Fibroblast of lung (primary cell): ENCODE measurements at regions not wholly inside any gene's neighbourhood (a gene's known extent, or its start where the extent isn't known, plus 50 kb on each side); places are given as distances from the start of the nearest gene placed in this dataset.

Experiments used
- DNase-seq, 2 donors: peaks; one replicate each; pipeline versions ENCODE4 v3.0.0 to v3.0.0-alpha.2; 2010; ENCODE audit warnings: low read depth in 2 of 2
- H2AFZ ChIP-seq: 2 replicates; pipeline ENCODE4 v1.5.1; 2012; ENCODE audit warnings: low read length, control low read depth, inconsistent platforms
- H3K27ac ChIP-seq: 2 replicates; pipeline ENCODE4 v1.5.1; 2011; ENCODE audit warnings: low read length, control low read depth; ENCODE audit not compliant: insufficient read depth
- H3K27me3 ChIP-seq: 2 replicates; pipeline ENCODE4 v1.5.1; 2011; ENCODE audit warnings: mild to moderate bottlenecking, low read length; ENCODE audit not compliant: control insufficient read depth, insufficient read depth
- H3K36me3 ChIP-seq: 2 replicates; pipeline ENCODE4 v1.5.1; 2011; ENCODE audit warnings: low read length; ENCODE audit not compliant: control insufficient read depth, insufficient read depth
- H3K4me1 ChIP-seq: 2 replicates; pipeline ENCODE4 v1.5.1; 2011; ENCODE audit warnings: low read length; ENCODE audit not compliant: control insufficient read depth, insufficient read depth; ENCODE audit errors: extremely low read depth
- H3K4me2 ChIP-seq: 2 replicates; pipeline ENCODE4 v1.5.1; 2011; ENCODE audit warnings: low read length, control low read depth; ENCODE audit not compliant: insufficient read depth; ENCODE audit errors: extremely low read depth
- H3K4me3 ChIP-seq, 4 experiments: fragments of 200-600 bp in 1 of 4; sonication (generic) in 1 of 4; replicated peaks in 1 of 4; 2 replicates each; pipeline ENCODE4 v1.5.1; 2011 to 2016; ENCODE audit warnings: low read length in 4 of 4, low read depth in 3 of 4, mild to moderate bottlenecking in 3 of 4, control low read depth in 2 of 4, inconsistent platforms in 1 of 4, mixed read lengths in 1 of 4; ENCODE audit not compliant: insufficient read depth in 1 of 4; ENCODE audit errors: control extremely low read depth in 1 of 4
- H3K79me2 ChIP-seq: 2 replicates; pipeline ENCODE4 v1.5.1; 2012; ENCODE audit warnings: mild to moderate bottlenecking, low read length, inconsistent platforms; ENCODE audit not compliant: control insufficient read depth, insufficient read depth
- H3K9ac ChIP-seq: 2 replicates; pipeline ENCODE4 v1.5.1; 2011; ENCODE audit warnings: mild to moderate bottlenecking, low read length, control low read depth; ENCODE audit not compliant: insufficient read depth
- H3K9me3 ChIP-seq: 2 replicates; pipeline ENCODE4 v1.5.1; 2012; ENCODE audit warnings: low read depth, low read length; ENCODE audit not compliant: control insufficient read depth, insufficient read depth
- H4K20me1 ChIP-seq: 2 replicates; pipeline ENCODE4 v1.5.1; 2011; ENCODE audit warnings: low read length; ENCODE audit not compliant: control insufficient read depth, insufficient read depth; ENCODE audit errors: extremely low read depth
- CTCF ChIP-seq, 2 donors: IDR thresholded peaks in 1 of 2; conservative IDR thresholded peaks in 1 of 2; 1 replicate in 1 of 2; 2 replicates in 1 of 2; pipeline ENCODE4 v1.5.1; 2011 to 2012; ENCODE audit warnings: low read length in 2 of 2, control low read depth in 1 of 2, inconsistent platforms in 1 of 2, low read depth in 1 of 2, mild to moderate bottlenecking in 1 of 2
- EZH2 ChIP-seq: IDR thresholded peaks from 2 replicates; pipeline ENCODE4 v1.5.1; 2012; ENCODE audit warnings: low read length, control low read depth, mild to moderate bottlenecking; ENCODE audit errors: missing control alignments

- TF ChIP-seq EZH2 (no peak), CTCF (conservative IDR thresholded peaks at IDR 0.05 in 1 of 2, IDR thresholded peaks at IDR 0.05 in 1 of 2; ENCODE audit: low read depth in 1 of 2, low read length in 2 of 2) (no peak)
These were observed 62.0 kb upstream of the CD93 start for GRCh38 chr20:23147964-23148730.

GRCh38 chr20:23147647-23147963, 61.5 kb upstream of the CD93 start:
- H3K4me1 ChIP-seq: peaks cover 41% of the 10 kb centered on the region

More at GRCh38 chr20:23147964-23148730, 62.0 kb upstream of the CD93 start:
- H2AFZ ChIP-seq: peak overlapping the region; percentile 10
- no peaks in the 10 kb centered on the region for H4K20me1 ChIP-seq
- no peaks in the 10 kb centered on the region for H3K36me3 ChIP-seq
- peak; percentile 81 to 89 for DNase-seq
- no peak overlapping the region for H3K4me3 ChIP-seq
- peaks cover 43% of the 10 kb centered on the region for H3K4me1 ChIP-seq
- peak overlapping the region; percentile 87 for H3K27ac ChIP-seq
- no peak overlapping the region for H3K9ac ChIP-seq
- H3K4me2 ChIP-seq: peak overlapping the region; percentile 46
- no peaks in the 10 kb centered on the region for H3K79me2 ChIP-seq
- no peaks in the 10 kb centered on the region for H3K9me3 ChIP-seq
- H3K27me3 ChIP-seq: no peaks in the 10 kb centered on the region

More at GRCh38 chr20:23147647-23147963, 61.5 kb upstream of the CD93 start:
- Histone ChIP-seq H3K4me2 (peak overlapping the region; percentile 46), H3K79me2 (no peaks in the 10 kb centered on the region), H2AFZ (no peak overlapping the region), H3K4me3 (no peak overlapping the region), H3K36me3 (no peaks in the 10 kb centered on the region), H3K27ac (peak overlapping the region; percentile 87), H3K9ac (no peak overlapping the region), H3K27me3 (no peaks in the 10 kb centered on the region), H3K9me3 (no peaks in the 10 kb centered on the region), H4K20me1 (no peaks in the 10 kb centered on the region)
- DNase-seq: no peak
- no peak for TF ChIP-seq CTCF (conservative IDR thresholded peaks at IDR 0.05 in 1 of 2, IDR thresholded peaks at IDR 0.05 in 1 of 2; ENCODE audit: low read depth in 1 of 2, low read length in 2 of 2)
- TF ChIP-seq EZH2: no peak
